ENCODE measurements at regions not wholly inside any gene's neighbourhood (a gene's known extent, or its start where the extent isn't known, plus 50 kb on each side); places are given as distances from the start of the nearest gene placed in this dataset.

GRCh38 chr5:135651156-135651555 is 72.4 kb upstream of the CXCL14 start:
- ChIA-PET CTCF (no interaction called here), POLR2A (no interaction called here)
- TF ChIP-seq POLR2AphosphoS5 (IDR thresholded peaks at IDR 0.05; ENCODE audit: low read depth, low read length) (no peak), CTCF (IDR thresholded peaks at IDR 0.05) (no peak), REST (IDR thresholded peaks at IDR 0.05; ENCODE audit: insufficient read depth in 1 of 2, low read depth in 2 of 2, low read length in 1 of 2) (no peak), SIN3A (IDR thresholded peaks at IDR 0.05; ENCODE audit: borderline replicate concordance, insufficient read depth, low read depth, low read length) (no peak)
- Histone ChIP-seq H3K9me3 (ENCODE audit: control insufficient read depth, insufficient read depth, low read depth, low read length) (no peaks in the 10 kb centered on the region), H3K4me3 (ENCODE audit: low read depth in 2 of 2, low read length in 2 of 2) (no peak overlapping the region), H3K27ac (ENCODE audit: low read length) (no peak overlapping the region), H3K27me3 (ENCODE audit: control insufficient read depth, insufficient read depth, low read length) (no peaks in the 10 kb centered on the region; the same call in 1 of the 2 replicates), H3K36me3 (ENCODE audit: control insufficient read depth, insufficient read depth, low read length) (no peaks in the 10 kb centered on the region), H3K4me1 (ENCODE audit: control insufficient read depth, insufficient read depth, low read length) (no peaks in the 10 kb centered on the region)
- in situ Hi-C loops (cut with HindIII; ENCODE audit: low pct_unique_long_range_greater_than_20kb, low sequenced_read_pairs) (no loop called here), intact Hi-C loops (cut with micrococcal nuclease; ENCODE audit: unreplicated experiment) (no loop called here)
- no peak for DNase-seq (ENCODE audit: low read depth, low spot score)
- no TSS peak for BruUV-seq (replicated peaks)
- no peak for ATAC-seq

GRCh38 chr5:135650081-135650480 is 71.3 kb upstream of the CXCL14 start:
- intact Hi-C loops (cut with micrococcal nuclease; ENCODE audit: unreplicated experiment): no loop called here
- BruUV-seq (replicated peaks): no TSS peak
- CTCF ChIA-PET: no interaction called here

More at GRCh38 chr5:135650081-135650480, 71.3 kb upstream of the CXCL14 start:
- no peak for ATAC-seq
- TF ChIP-seq TCF7L2 (IDR thresholded peaks at IDR 0.05; ENCODE audit: low read depth, low read length) (no peak), REST (IDR thresholded peaks at IDR 0.05; ENCODE audit: insufficient read depth in 1 of 2, low read depth in 2 of 2, low read length in 1 of 2) (no peak)
- in situ Hi-C loops (cut with HindIII; ENCODE audit: low pct_unique_long_range_greater_than_20kb, low sequenced_read_pairs): no loop called here
- DNase-seq (ENCODE audit: low read depth, low spot score): no peak
- Histone ChIP-seq H3K4me1 (ENCODE audit: control insufficient read depth, insufficient read depth, low read length) (no peaks in the 10 kb centered on the region), H3K27me3 (ENCODE audit: control insufficient read depth, insufficient read depth, low read length) (no peaks in the 10 kb centered on the region), H3K36me3 (ENCODE audit: control insufficient read depth, insufficient read depth, low read length) (no peaks in the 10 kb centered on the region), H3K9me3 (ENCODE audit: control insufficient read depth, insufficient read depth, low read depth, low read length) (no peaks in the 10 kb centered on the region), H3K27ac (ENCODE audit: low read length) (no peak overlapping the region), H3K4me3 (ENCODE audit: low read depth in 2 of 2, low read length in 2 of 2) (no peak overlapping the region)
- POLR2A ChIA-PET: no interaction called here

Measured in Panc1 (cell line).